K562 (cell line): ENCODE measurements at regions not wholly inside any gene's neighbourhood (a gene's known extent, or its start where the extent isn't known, plus 50 kb on each side); places are given as distances from the start of the nearest gene placed in this dataset.

Experiments used
- ATAC-seq: fragments of 200-7000 bp; cut with Tn5 transposase; 3 replicates; pipeline ENCODE4 v1.9.1; 2020; ENCODE audit warnings: moderate library complexity
- BruUV-seq: library from RNA; stranded (reverse); fragments of 400-500 nt; replicated peaks from 2 replicates; lab custom pipeline; 2021; lab: Mats Ljungman, UMichigan
- CTCF ChIA-PET: fragments of 300-600 bp; formaldehyde crosslinking; extraction: SDS; loops from one replicate; lab custom pipeline; 2021; ENCODE audit warnings: low intra/inter-chr PET ratio; lab: Yijun Ruan, JAX
- POLR2A ChIA-PET: fragments of 300-600, 350-650 bp; sonication (Branson Sonifier 250); formaldehyde crosslinking; extraction: SDS; loops from one replicate; lab custom pipeline; 2021; ENCODE audit warnings: antibody characterized with exemption, inconsistent platforms; lab: Yijun Ruan, JAX
- DNase-seq, 4 experiments: peaks; one replicate each; pipeline versions ENCODE4 v3.0.0 to v3.0.0-alpha.2; 2011 to 2018; ENCODE audit warnings: low spot score in 3 of 4, mixed read lengths in 3 of 4; ENCODE audit errors: extremely low read depth in 1 of 4
- FAIRE-seq: peaks from 2 replicates; lab custom pipeline; 2011; peaks lifted over from hg19 to GRCh38; lab: Jason Lieb, UNC
- H2AFZ ChIP-seq: 2 replicates; pipeline ENCODE4 v1.6.0; 2011; ENCODE audit warnings: low read depth, low read length, control low read depth, inconsistent platforms
- H3K27ac ChIP-seq: fragments of 200-600 bp; 3 replicates; pipeline ENCODE4 v1.8.0; 2011; ENCODE audit warnings: low read depth, mild to moderate bottlenecking, control low read depth, inconsistent platforms, low read length, moderate library complexity, mixed read lengths; ENCODE audit errors: extremely low read depth
- H3K27me3 ChIP-seq, 2 experiments: fragments of 300-600 bp in 1 of 2; 2 replicates in 1 of 2; 3 replicates in 1 of 2; pipeline versions ENCODE4 v1.6.0 to v1.8.0; 2011; ENCODE audit warnings: inconsistent platforms in 2 of 2, low read length in 2 of 2, mild to moderate bottlenecking in 1 of 2, mixed read lengths in 1 of 2, moderate library complexity in 1 of 2; ENCODE audit not compliant: control insufficient read depth in 2 of 2, insufficient read depth in 2 of 2
- H3K36me3 ChIP-seq: fragments of 300-600 bp; 3 replicates; pipeline ENCODE4 v1.8.0; 2011; ENCODE audit warnings: mild to moderate bottlenecking, low read length, inconsistent platforms; ENCODE audit not compliant: control insufficient read depth, insufficient read depth
- H3K4me1 ChIP-seq, 2 experiments: fragments of 200-600 bp in 1 of 2; replicated peaks in 1 of 2; 2 replicates in 1 of 2; 3 replicates in 1 of 2; pipeline versions ENCODE4 v1.5.1 to v1.8.0; 2011; ENCODE audit warnings: inconsistent platforms in 2 of 2, low read length in 2 of 2, mild to moderate bottlenecking in 1 of 2, mixed read lengths in 1 of 2, moderate library complexity in 1 of 2; ENCODE audit not compliant: control insufficient read depth in 2 of 2, insufficient read depth in 2 of 2
- H3K4me2 ChIP-seq: 2 replicates; pipeline ENCODE4 v1.6.1; 2011; ENCODE audit warnings: low read length, control low read depth, inconsistent platforms, mixed read lengths; ENCODE audit not compliant: insufficient read depth
- H3K4me3 ChIP-seq: fragments of 200-600 bp; sonication (generic), shearing (Covaris generic); 2 replicates; pipeline ENCODE4 v1.5.1; 2016; ENCODE audit warnings: control low read depth, inconsistent platforms
- H3K79me2 ChIP-seq: fragments of 200-600 bp; 3 replicates; pipeline ENCODE4 v1.8.0; 2011; ENCODE audit warnings: low read length, inconsistent platforms; ENCODE audit not compliant: control insufficient read depth, insufficient read depth
- H3K9ac ChIP-seq, 2 experiments: 2 replicates each; pipeline versions ENCODE4 v1.6.0 to v1.6.1; 2011; ENCODE audit warnings: low read depth in 2 of 2, low read length in 2 of 2, control low read depth in 1 of 2, inconsistent platforms in 1 of 2, mild to moderate bottlenecking in 1 of 2, mixed read lengths in 1 of 2; ENCODE audit not compliant: insufficient read depth in 1 of 2
- H3K9me1 ChIP-seq: one replicate; pipeline ENCODE4 v1.6.0; 2011; ENCODE audit warnings: inconsistent platforms, mild to moderate bottlenecking, low read length, moderate library complexity; ENCODE audit not compliant: control insufficient read depth, insufficient read depth
- H3K9me3 ChIP-seq: replicated peaks from 2 replicates; pipeline ENCODE4 v1.5.1; 2011; ENCODE audit warnings: low read depth, low read length, inconsistent platforms; ENCODE audit not compliant: control insufficient read depth, insufficient read depth
- H4K20me1 ChIP-seq: replicated peaks from 2 replicates; pipeline ENCODE4 v1.6.1; 2011; ENCODE audit warnings: low read length, inconsistent platforms, mixed read lengths; ENCODE audit not compliant: control insufficient read depth, insufficient read depth
- CREB3L1 ChIP-seq: fragments of 450-650 bp; IDR thresholded peaks from 2 replicates; pipeline ENCODE4 v1.6.1; 2014; ENCODE audit warnings: low read depth, mild to moderate bottlenecking, moderate library complexity, borderline replicate concordance
- SRSF1 ChIP-seq: fragments of 200-400 bp; formaldehyde crosslinking; IDR thresholded peaks from 2 replicates; pipeline ENCODE4 v1.6.1; 2017; ENCODE audit warnings: mild to moderate bottlenecking, low read depth, low read length, moderate library complexity
- ZNF316 ChIP-seq: fragments of 450-650 bp; IDR thresholded peaks from 2 replicates; pipeline ENCODE4 v1.6.1; 2016
- WGBS: fragments of 100-300 bp; shearing (Covaris generic); methylation state at CpG from one replicate; pipeline ENCODE4 v1.1.6; 2016; ENCODE audit warnings: low coverage, mixed read lengths; ENCODE audit not compliant: insufficient coverage; ENCODE audit errors: missing lambda C conversion rate; 5-methylcytosine and 5-hydroxymethylcytosine counted together
- in situ Hi-C: fragments of 300-500 bp; cut with MboI; formaldehyde crosslinking; loops from 4 replicates; pipeline ENCODE4 v1.15.0; 2018; ENCODE audit warnings: inconsistent platforms, mixed read lengths
- intact Hi-C: fragments of 100-400 bp; cut with micrococcal nuclease; formaldehyde crosslinking; loops from 2 replicates; pipeline ENCODE4 v1.14.2; 2022

- CTCF ChIA-PET = no interaction called here
- Histone ChIP-seq H3K9me3 (no peaks in the 10 kb centered on the region), H3K9me1 (no peaks in the 10 kb centered on the region), H4K20me1 (no peaks in the 10 kb centered on the region)
- WGBS = 16% methylated on average over 11 of the region's 16 CpGs
- no peak for DNase-seq
- no peak for FAIRE-seq
- no peak for ATAC-seq
- intact Hi-C loops (no loop called here), in situ Hi-C loops (no loop called here)
- TF ChIP-seq SRSF1 (no peak), CREB3L1 (no peak), ZNF316 (peak; percentile 24; the same call in 1 of the 2 replicates)
- TF ChIP-seq, all 486 proteins: peak for 1
- no TSS peak for BruUV-seq
- POLR2A ChIA-PET = no interaction called here
- Histone ChIP-seq H3K4me1 (peaks cover 0 to 2% of the 10 kb centered on the region in 2 experiments; a peak in 3 of 5 replicates), H3K79me2 (no peaks in the 10 kb centered on the region), H3K27ac (no peak overlapping the region), H3K9ac (no peak overlapping the region), H3K36me3 (no peaks in the 10 kb centered on the region), H2AFZ (peak overlapping the region; percentile 51; the same call in 1 of the 2 replicates), H3K4me3 (no peak overlapping the region), H3K4me2 (no peak overlapping the region), H3K27me3 (peaks cover 0 to 4% of the 10 kb centered on the region in 2 experiments; a peak in 1 of 5 replicates)
Observed at GRCh38 chr9:90999425-91000397, 198.1 kb downstream of the SYK start.
